HepG2 (cell line): ENCODE measurements at regions not wholly inside any gene's neighbourhood (a gene's known extent, or its start where the extent isn't known, plus 50 kb on each side); places are given as distances from the start of the nearest gene placed in this dataset.

ENCODE experiments used
- FOXA3 ChIP-seq: IDR thresholded peaks from 2 replicates; pipeline ENCODE4 v1.6.1; 2016; ENCODE audit warnings: missing genetic modification reagents, missing compliant biosample characterization
- NFIC ChIP-seq: IDR thresholded peaks from 2 replicates; pipeline ENCODE4 v1.6.1; 2012; ENCODE audit warnings: mild to moderate bottlenecking, low read length, inconsistent platforms
- NR3C1 ChIP-seq: sonication (generic); formaldehyde crosslinking; IDR thresholded peaks from 2 replicates; pipeline ENCODE4 v1.4.0; 2020; ENCODE audit warnings: missing genetic modification reagents
- ZBTB33 ChIP-seq: sonication (generic); formaldehyde crosslinking; IDR thresholded peaks from 2 replicates; pipeline ENCODE4 v1.4.0; 2020; ENCODE audit warnings: missing genetic modification reagents
- ZFP41 ChIP-seq: sonication (generic); formaldehyde crosslinking; IDR thresholded peaks from 2 replicates; pipeline ENCODE4 v1.4.0; 2020; ENCODE audit warnings: mild to moderate bottlenecking, missing genetic modification reagents, borderline replicate concordance
- ZNF276 ChIP-seq: sonication (generic); formaldehyde crosslinking; IDR thresholded peaks from 2 replicates; pipeline ENCODE4 v1.4.0; 2020; ENCODE audit warnings: mild to moderate bottlenecking, low read depth, missing genetic modification reagents
- ZNF768 ChIP-seq: sonication (generic); formaldehyde crosslinking; IDR thresholded peaks from 2 replicates; pipeline ENCODE4 v1.4.0; 2020; ENCODE audit warnings: missing genetic modification reagents

- TF ChIP-seq FOXA3 (CRISPR knock-in tag) (no peak), NR3C1 (CRISPR knock-in tag) (no peak), ZFP41 (no peak), ZNF768 (CRISPR knock-in tag) (no peak), NFIC (no peak), ZNF276 (CRISPR knock-in tag) (no peak), ZBTB33 (CRISPR knock-in tag) (no peak)
Measured at GRCh38 chr3:117563063-117563462, 853.5 kb downstream of the TUSC7 start.
